Chondrocyte (in vitro differentiated cells): ENCODE measurements at regions not wholly inside any gene's neighbourhood (a gene's known extent, or its start where the extent isn't known, plus 50 kb on each side); places are given as distances from the start of the nearest gene placed in this dataset.

Experiments used
- DNase-seq: peaks from one replicate; pipeline ENCODE4 v3.0.0; 2021; ENCODE audit warnings: mixed read lengths, low spot score
- H3K27ac Mint-ChIP-seq: one replicate; pipeline ENCODE4 v1.8.0; 2021; ENCODE audit warnings: mild to moderate bottlenecking, moderate library complexity, mixed read lengths; ENCODE audit not compliant: unreplicated experiment
- H3K27me3 Mint-ChIP-seq: 2 replicates; pipeline ENCODE4 v1.8.0; 2021; ENCODE audit warnings: low read depth, mixed read lengths
- H3K36me3 Mint-ChIP-seq: 2 replicates; pipeline ENCODE4 v1.8.0; 2021; ENCODE audit warnings: low read depth, mixed read lengths
- H3K4me1 Mint-ChIP-seq: 2 replicates; pipeline ENCODE4 v1.8.0; 2021; ENCODE audit warnings: low read depth, mild to moderate bottlenecking, mixed read lengths
- H3K4me3 Mint-ChIP-seq: one replicate; pipeline ENCODE4 v1.8.0; 2021; ENCODE audit warnings: mild to moderate bottlenecking, moderate library complexity, mixed read lengths; ENCODE audit not compliant: unreplicated experiment
- H3K9me3 Mint-ChIP-seq: 2 replicates; pipeline ENCODE4 v1.8.0; 2021; ENCODE audit warnings: low read depth, mixed read lengths
- CTCF ChIP-seq: fragments of 200-600 bp; sonication (generic); IDR thresholded peaks from 2 replicates; pipeline ENCODE4 v1.5.0; 2021; ENCODE audit warnings: antibody characterized with exemption, mild to moderate bottlenecking, moderate library complexity

- Mint-ChIP-seq H3K4me3 (no peak overlapping the region), H3K4me1 (peaks cover under 1% of the 10 kb centered on the region), H3K9me3 (no peaks in the 10 kb centered on the region), H3K36me3 (no peaks in the 10 kb centered on the region), H3K27me3 (peaks cover 6% of the 10 kb centered on the region), H3K27ac (no peak overlapping the region)
- no peak for TF ChIP-seq CTCF
- no peak for DNase-seq
These were observed 641.2 kb upstream of the ARRDC4 start for GRCh38 chr15:97319291-97319690.

- no peak for DNase-seq
- Mint-ChIP-seq H3K36me3 (no peaks in the 10 kb centered on the region), H3K27me3 (no peaks in the 10 kb centered on the region), H3K4me3 (no peak overlapping the region), H3K4me1 (no peaks in the 10 kb centered on the region), H3K27ac (no peak overlapping the region), H3K9me3 (peaks cover 8% of the 10 kb centered on the region)
- TF ChIP-seq CTCF = no peak
These were observed 614.3 kb upstream of the ARRDC4 start for GRCh38 chr15:97346221-97346620.

- Mint-ChIP-seq H3K36me3 (no peaks in the 10 kb centered on the region), H3K9me3 (peaks cover 5% of the 10 kb centered on the region), H3K27me3 (peaks cover 3% of the 10 kb centered on the region), H3K27ac (no peak overlapping the region), H3K4me3 (no peak overlapping the region), H3K4me1 (no peaks in the 10 kb centered on the region)
- no peak for DNase-seq
- no peak for TF ChIP-seq CTCF
These were observed 609.7 kb upstream of the ARRDC4 start for GRCh38 chr15:97350813-97351212.

- Mint-ChIP-seq H3K36me3 (no peaks in the 10 kb centered on the region), H3K27ac (no peak overlapping the region), H3K4me1 (no peaks in the 10 kb centered on the region), H3K4me3 (no peak overlapping the region), H3K9me3 (peaks cover 3% of the 10 kb centered on the region), H3K27me3 (peaks cover 5% of the 10 kb centered on the region)
- no peak for TF ChIP-seq CTCF
- no peak for DNase-seq
These were observed 577.0 kb upstream of the ARRDC4 start for GRCh38 chr15:97383516-97383915.

GRCh38 chr15:97386940-97387339, 573.6 kb upstream of the ARRDC4 start:
- no peak for TF ChIP-seq CTCF
- H3K9me3 Mint-ChIP-seq = no peaks in the 10 kb centered on the region

More at GRCh38 chr15:97386940-97387339, 573.6 kb upstream of the ARRDC4 start:
- H3K27me3 Mint-ChIP-seq = peaks cover 2% of the 10 kb centered on the region
- H3K27ac Mint-ChIP-seq = no peak overlapping the region
- DNase-seq = no peak
- no peak overlapping the region for H3K4me3 Mint-ChIP-seq
- H3K36me3 Mint-ChIP-seq = no peaks in the 10 kb centered on the region
- H3K4me1 Mint-ChIP-seq = no peaks in the 10 kb centered on the region
